ENCODE measurements at regions not wholly inside any gene's neighbourhood (a gene's known extent, or its start where the extent isn't known, plus 50 kb on each side); places are given as distances from the start of the nearest gene placed in this dataset.

- no peak for DNase-seq (ENCODE audit: low read depth in 2 of 2)
Observed at GRCh38 chr1:56418151-56418631, 161.2 kb downstream of the PLPP3 start.

- DNase-seq (ENCODE audit: low read depth in 2 of 2) = no peak
Observed at GRCh38 chr1:56417646-56418045, 161.7 kb downstream of the PLPP3 start.

- DNase-seq (ENCODE audit: low read depth in 2 of 2) = no peak
Observed at GRCh38 chr1:56416495-56416894, 162.9 kb downstream of the PLPP3 start.

GRCh38 chr1:56415720-56416119 lies 163.6 kb downstream of the PLPP3 start:
- DNase-seq (ENCODE audit: low read depth in 2 of 2) = no peak

- no peak for DNase-seq (ENCODE audit: low read depth in 2 of 2)
Observed at GRCh38 chr1:56415258-56415657, 164.1 kb downstream of the PLPP3 start.

GRCh38 chr1:56414728-56415224 lies 164.6 kb downstream of the PLPP3 start:
- no peak for DNase-seq (ENCODE audit: low read depth in 2 of 2)

GRCh38 chr1:56413671-56414199 lies 165.6 kb downstream of the PLPP3 start:
- no peak for DNase-seq (ENCODE audit: low read depth in 2 of 2)

- no peak for DNase-seq (ENCODE audit: low read depth in 2 of 2)
Observed at GRCh38 chr1:56411484-56412180, 167.7 kb downstream of the PLPP3 start.

GRCh38 chr1:56411021-56411420 lies 168.3 kb downstream of the PLPP3 start:
- DNase-seq (ENCODE audit: low read depth in 2 of 2) = no peak

- DNase-seq (ENCODE audit: low read depth in 2 of 2) = no peak
Observed at GRCh38 chr1:56410405-56410804, 169.0 kb downstream of the PLPP3 start.

GRCh38 chr1:56409112-56409691 lies 170.2 kb downstream of the PLPP3 start:
- no peak for DNase-seq (ENCODE audit: low read depth in 2 of 2)

- no peak for DNase-seq (ENCODE audit: low read depth in 2 of 2)
Observed at GRCh38 chr1:56406821-56407220, 172.5 kb downstream of the PLPP3 start.

- DNase-seq (ENCODE audit: low read depth in 2 of 2) = no peak
Observed at GRCh38 chr1:56404561-56405030, 174.8 kb downstream of the PLPP3 start.

- DNase-seq (ENCODE audit: low read depth in 2 of 2) = no peak
Observed at GRCh38 chr1:56404066-56404465, 175.3 kb downstream of the PLPP3 start.

GRCh38 chr1:56403321-56403720 lies 176.0 kb downstream of the PLPP3 start:
- no peak for DNase-seq (ENCODE audit: low read depth in 2 of 2)

- DNase-seq (ENCODE audit: low read depth in 2 of 2) = no peak
Observed at GRCh38 chr1:56401191-56401590, 178.2 kb downstream of the PLPP3 start.

GRCh38 chr1:56400526-56400925 lies 178.8 kb downstream of the PLPP3 start:
- no peak for DNase-seq (ENCODE audit: low read depth in 2 of 2)

GRCh38 chr1:56399795-56400194 lies 179.6 kb downstream of the PLPP3 start:
- no peak for DNase-seq (ENCODE audit: low read depth in 2 of 2)

GRCh38 chr1:56399326-56399725 lies 180.0 kb downstream of the PLPP3 start:
- no peak for DNase-seq (ENCODE audit: low read depth in 2 of 2)

GRCh38 chr1:56397811-56398231 lies 181.5 kb downstream of the PLPP3 start:
- DNase-seq (ENCODE audit: low read depth in 2 of 2) = no peak

GRCh38 chr1:56397409-56397808 lies 182.0 kb downstream of the PLPP3 start:
- no peak for DNase-seq (ENCODE audit: low read depth in 2 of 2)

- no peak for DNase-seq (ENCODE audit: low read depth in 2 of 2)
Observed at GRCh38 chr1:56396581-56396980, 182.8 kb downstream of the PLPP3 start.

GRCh38 chr1:56395776-56396175 lies 183.6 kb downstream of the PLPP3 start:
- no peak for DNase-seq (ENCODE audit: low read depth in 2 of 2)
